ENCODE measurements at regions not wholly inside any gene's neighbourhood (a gene's known extent, or its start where the extent isn't known, plus 50 kb on each side); places are given as distances from the start of the nearest gene placed in this dataset.

DNA sequence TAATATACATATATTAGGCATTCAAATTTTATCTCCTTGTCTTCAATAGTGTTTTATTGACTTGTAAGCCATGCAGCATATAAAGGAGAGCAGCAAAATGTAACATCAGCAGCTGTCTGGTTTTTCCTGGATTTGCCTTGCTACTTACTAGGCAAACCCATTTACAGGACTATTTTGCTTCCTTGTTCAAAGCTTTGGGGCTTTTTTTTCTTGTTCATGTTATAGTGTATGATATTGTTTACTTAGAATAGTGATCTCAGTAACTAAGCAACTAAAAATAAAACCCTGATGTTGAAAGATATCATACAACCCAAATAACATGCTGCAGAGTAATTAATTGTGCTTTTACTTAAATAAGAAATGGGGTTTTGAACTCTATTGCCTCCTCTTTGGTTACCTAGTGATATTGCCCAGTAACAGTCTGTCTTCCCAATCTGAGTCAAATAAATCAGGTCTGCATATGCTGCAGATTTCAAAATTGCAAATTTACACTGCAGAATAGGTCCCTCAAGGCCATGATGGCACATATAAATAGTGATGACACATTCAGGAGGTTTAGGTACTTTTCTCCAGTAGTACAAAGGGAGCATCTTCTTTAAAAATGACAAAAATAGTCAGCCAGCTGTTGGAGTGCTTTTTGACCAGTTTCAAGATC lies 578.1 kb upstream of the NECTIN3 start:
- no peak overlapping the region for H3K14ac ChIP-seq (ENCODE audit: insufficient read depth, low read length)
- no peaks in the 10 kb centered on the region for H3K9me3 ChIP-seq (ENCODE audit: control insufficient read depth, low read depth, low read length)
- no peak overlapping the region for H2BK20ac ChIP-seq (ENCODE audit: low read depth, low read length, poor library complexity, severe bottlenecking)
- Mint-ChIP-seq H3K4me1 (peaks cover 8 to 16% of the 10 kb centered on the region in 2 experiments), H3K27me3 (ENCODE audit: low read depth) (no peaks in the 10 kb centered on the region), H3K27ac (no peak overlapping the region), H3K9me3 (peaks cover 3 to 10% of the 10 kb centered on the region in 2 experiments; a peak in 4 of 5 replicates), H3K4me3 (no peak overlapping the region), H3K36me3 (ENCODE audit: insufficient read depth in 1 of 3, low read depth in 3 of 3) (peaks cover 2 to 15% (median 4%) of the 10 kb centered on the region in 3 experiments; a peak in 5 of 7 replicates)
- no peak overlapping the region for H4K8ac ChIP-seq (replicated peaks; ENCODE audit: insufficient read length, low read depth, low read length)
- no peak overlapping the region for H3K23ac ChIP-seq (ENCODE audit: insufficient read length, low read depth, low read length)
- TF ChIP-seq, protein P1, sequence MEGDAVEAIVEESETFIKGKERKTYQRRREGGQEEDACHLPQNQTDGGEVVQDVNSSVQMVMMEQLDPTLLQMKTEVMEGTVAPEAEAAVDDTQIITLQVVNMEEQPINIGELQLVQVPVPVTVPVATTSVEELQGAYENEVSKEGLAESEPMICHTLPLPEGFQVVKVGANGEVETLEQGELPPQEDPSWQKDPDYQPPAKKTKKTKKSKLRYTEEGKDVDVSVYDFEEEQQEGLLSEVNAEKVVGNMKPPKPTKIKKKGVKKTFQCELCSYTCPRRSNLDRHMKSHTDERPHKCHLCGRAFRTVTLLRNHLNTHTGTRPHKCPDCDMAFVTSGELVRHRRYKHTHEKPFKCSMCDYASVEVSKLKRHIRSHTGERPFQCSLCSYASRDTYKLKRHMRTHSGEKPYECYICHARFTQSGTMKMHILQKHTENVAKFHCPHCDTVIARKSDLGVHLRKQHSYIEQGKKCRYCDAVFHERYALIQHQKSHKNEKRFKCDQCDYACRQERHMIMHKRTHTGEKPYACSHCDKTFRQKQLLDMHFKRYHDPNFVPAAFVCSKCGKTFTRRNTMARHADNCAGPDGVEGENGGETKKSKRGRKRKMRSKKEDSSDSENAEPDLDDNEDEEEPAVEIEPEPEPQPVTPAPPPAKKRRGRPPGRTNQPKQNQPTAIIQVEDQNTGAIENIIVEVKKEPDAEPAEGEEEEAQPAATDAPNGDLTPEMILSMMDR (conservative IDR thresholded peaks at IDR 0.05) = no peak
- no peaks in the 10 kb centered on the region for H4K20me1 ChIP-seq (ENCODE audit: control insufficient read depth, insufficient read depth, insufficient read length)
- H4K5ac ChIP-seq (ENCODE audit: insufficient read length, low read depth, low read length) = no peak overlapping the region
- H3K4ac ChIP-seq (ENCODE audit: low read depth, low read length) = no peak overlapping the region
- H4K91ac ChIP-seq (ENCODE audit: insufficient read length, low read depth, low read length) = no peak overlapping the region
- H3K56ac ChIP-seq (ENCODE audit: insufficient read length, low read depth, low read length) = no peak overlapping the region
- H2AFZ ChIP-seq (ENCODE audit: low read length) = no peak overlapping the region
- no peak overlapping the region for H2BK120ac ChIP-seq (ENCODE audit: low read depth, low read length, poor library complexity, severe bottlenecking)
- no peak overlapping the region for H3K27ac ChIP-seq (ENCODE audit: insufficient read length, low read depth, low read length)
- no peaks in the 10 kb centered on the region for H3K79me1 ChIP-seq (ENCODE audit: insufficient read depth, low read depth, low read length, poor library complexity, severe bottlenecking)
- no peak overlapping the region for H3K4me2 ChIP-seq (ENCODE audit: insufficient read depth, insufficient read length, low read length)
- no peak for DNase-seq
- no peaks in the 10 kb centered on the region for H3K23me2 ChIP-seq (ENCODE audit: insufficient read length, low read depth, low read length, poor library complexity, severe bottlenecking)
- H3K79me2 ChIP-seq (ENCODE audit: insufficient read depth, low read length) = no peaks in the 10 kb centered on the region
- H2BK15ac ChIP-seq (ENCODE audit: low read depth, low read length) = no peak overlapping the region
- no peaks in the 10 kb centered on the region for H3K4me1 ChIP-seq (ENCODE audit: insufficient read depth, low read length)
- H3K27me3 ChIP-seq (ENCODE audit: insufficient read depth, low read length) = no peaks in the 10 kb centered on the region
- no peak overlapping the region for H3K9ac ChIP-seq (ENCODE audit: extremely low read depth, insufficient read length, low read length)
- H3T11ph ChIP-seq (ENCODE audit: low read length) = no peak overlapping the region
- no peak overlapping the region for H2AK5ac ChIP-seq (ENCODE audit: insufficient read length, low read length)
- no peak overlapping the region for H2BK12ac ChIP-seq (ENCODE audit: insufficient read length, low read depth, low read length)
- no peak overlapping the region for H2BK5ac ChIP-seq (ENCODE audit: insufficient read length, low read length)
- H3K18ac ChIP-seq (ENCODE audit: insufficient read length, low read depth, low read length) = no peak overlapping the region

All from H9 (cell line).